Progenitor cell of endocrine pancreas (in vitro differentiated cells): ENCODE measurements at regions not wholly inside any gene's neighbourhood (a gene's known extent, or its start where the extent isn't known, plus 50 kb on each side); places are given as distances from the start of the nearest gene placed in this dataset.
A peak's percentile ranks its signal among the peaks of the same experiment; 100 is the strongest.

Experiments used
- DNase-seq: peaks from one replicate; pipeline ENCODE4 v3.0.0; 2021; ENCODE audit warnings: low spot score; ENCODE audit not compliant: unreplicated experiment
- H3K27ac Mint-ChIP-seq: 2 replicates; pipeline ENCODE4 v1.8.0; 2021; ENCODE audit warnings: mild to moderate bottlenecking, moderate library complexity, mixed read lengths
- H3K27me3 Mint-ChIP-seq: 2 replicates; pipeline ENCODE4 v1.8.0; 2021; ENCODE audit warnings: mixed read lengths
- H3K36me3 Mint-ChIP-seq: 2 replicates; pipeline ENCODE4 v1.8.0; 2022; ENCODE audit warnings: mixed read lengths; ENCODE audit not compliant: insufficient read depth
- H3K4me1 Mint-ChIP-seq: 2 replicates; pipeline ENCODE4 v1.8.0; 2021; ENCODE audit warnings: low read depth, mixed read lengths
- H3K4me3 Mint-ChIP-seq: 2 replicates; pipeline ENCODE4 v1.8.0; 2021; ENCODE audit warnings: low read depth, mild to moderate bottlenecking, moderate library complexity, mixed read lengths
- H3K9me3 Mint-ChIP-seq: 2 replicates; pipeline ENCODE4 v1.8.0; 2021; ENCODE audit warnings: low read depth, mixed read lengths
- CTCF ChIP-seq: fragments of 200-600 bp; sonication (generic); IDR thresholded peaks from one replicate; pipeline ENCODE4 v1.5.0; 2021; ENCODE audit warnings: antibody characterized with exemption, mild to moderate bottlenecking; ENCODE audit not compliant: unreplicated experiment

DNA sequence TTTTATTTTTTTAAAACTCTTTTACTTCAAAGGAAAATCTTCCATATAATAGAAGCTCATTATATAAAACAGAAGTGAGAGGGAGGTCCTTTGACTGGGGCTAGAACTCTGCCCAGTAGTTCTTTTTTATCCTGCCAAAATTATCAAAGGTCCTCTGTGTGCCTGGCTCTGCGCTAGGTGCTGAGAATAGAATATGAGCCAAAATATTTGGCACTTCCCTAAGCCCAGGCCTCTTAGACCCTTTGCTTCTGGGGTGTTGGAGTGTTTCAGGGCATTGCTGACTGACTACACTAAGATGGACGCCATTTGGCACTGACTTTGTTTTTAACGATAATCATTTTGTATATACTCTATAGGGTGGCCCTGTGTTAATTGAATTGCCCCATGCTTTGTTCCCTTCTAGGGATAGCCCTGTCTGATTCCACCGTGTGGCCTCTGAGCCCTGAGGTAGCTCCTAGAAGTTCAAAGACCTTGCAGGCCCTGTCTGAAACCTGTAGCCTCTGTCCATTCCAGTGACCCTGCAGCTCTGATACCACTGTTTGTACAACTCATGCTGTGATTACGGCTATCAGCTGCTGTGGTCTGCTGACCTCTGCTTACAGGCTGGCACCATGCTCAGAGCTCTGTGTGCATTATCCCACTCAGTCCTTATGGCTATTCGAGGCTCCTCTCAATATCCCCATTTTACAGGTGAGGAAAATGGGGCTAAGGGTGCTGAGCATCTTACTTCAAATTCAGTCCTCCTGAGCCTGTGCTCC is 84.3 kb upstream of the SHB start:
- Mint-ChIP-seq H3K4me1 (peaks cover 22% of the 10 kb centered on the region), H3K27me3 (peaks cover 11% of the 10 kb centered on the region), H3K27ac (peak overlapping the region; percentile 74), H3K36me3 (no peaks in the 10 kb centered on the region), H3K4me3 (no peak overlapping the region), H3K9me3 (no peaks in the 10 kb centered on the region)
- no peak for DNase-seq
- no peak for TF ChIP-seq CTCF

GRCh38 chr9:38149647-38150046 is 80.6 kb upstream of the SHB start:
- Mint-ChIP-seq H3K27me3 (peaks cover 19% of the 10 kb centered on the region), H3K4me1 (peaks cover 16% of the 10 kb centered on the region), H3K4me3 (no peak overlapping the region), H3K9me3 (no peaks in the 10 kb centered on the region), H3K36me3 (no peaks in the 10 kb centered on the region), H3K27ac (no peak overlapping the region)
- TF ChIP-seq CTCF = no peak
- no peak for DNase-seq

DNA sequence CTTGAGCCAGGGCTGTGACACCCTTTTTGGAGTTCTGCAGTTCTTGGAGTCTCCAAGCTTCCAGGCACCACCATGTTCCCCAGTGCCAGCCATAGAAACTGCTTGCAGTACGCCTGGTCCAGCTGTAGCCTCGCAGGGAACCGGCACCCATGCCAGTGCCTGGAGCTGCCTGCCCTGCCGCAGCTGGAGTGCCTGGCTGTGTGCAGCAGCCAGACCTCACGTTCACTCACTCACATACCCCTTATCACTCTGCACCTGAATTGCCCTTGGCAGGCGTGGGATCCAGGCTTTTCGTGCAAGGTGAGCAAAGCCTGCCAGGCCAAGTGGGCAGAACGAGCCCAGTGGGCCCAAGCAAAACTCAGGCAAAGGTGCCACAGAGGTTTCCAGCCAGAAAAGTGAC is 77.8 kb upstream of the SHB start:
- peaks cover 24% of the 10 kb centered on the region for H3K27me3 Mint-ChIP-seq
- no peak overlapping the region for H3K27ac Mint-ChIP-seq
- H3K4me3 Mint-ChIP-seq = no peak overlapping the region
- DNase-seq = no peak
- TF ChIP-seq CTCF = no peak
- H3K4me1 Mint-ChIP-seq = peaks cover 10% of the 10 kb centered on the region
- no peaks in the 10 kb centered on the region for H3K36me3 Mint-ChIP-seq
- no peaks in the 10 kb centered on the region for H3K9me3 Mint-ChIP-seq

- peaks cover 37% of the 10 kb centered on the region for H3K27me3 Mint-ChIP-seq
- DNase-seq = no peak
- TF ChIP-seq CTCF = no peak
- no peaks in the 10 kb centered on the region for H3K9me3 Mint-ChIP-seq
- peaks cover 9% of the 10 kb centered on the region for H3K4me1 Mint-ChIP-seq
- no peak overlapping the region for H3K27ac Mint-ChIP-seq
- H3K36me3 Mint-ChIP-seq = no peaks in the 10 kb centered on the region
- no peak overlapping the region for H3K4me3 Mint-ChIP-seq
These were observed 76.6 kb upstream of the SHB start for GRCh38 chr9:38145526-38146053.

DNA sequence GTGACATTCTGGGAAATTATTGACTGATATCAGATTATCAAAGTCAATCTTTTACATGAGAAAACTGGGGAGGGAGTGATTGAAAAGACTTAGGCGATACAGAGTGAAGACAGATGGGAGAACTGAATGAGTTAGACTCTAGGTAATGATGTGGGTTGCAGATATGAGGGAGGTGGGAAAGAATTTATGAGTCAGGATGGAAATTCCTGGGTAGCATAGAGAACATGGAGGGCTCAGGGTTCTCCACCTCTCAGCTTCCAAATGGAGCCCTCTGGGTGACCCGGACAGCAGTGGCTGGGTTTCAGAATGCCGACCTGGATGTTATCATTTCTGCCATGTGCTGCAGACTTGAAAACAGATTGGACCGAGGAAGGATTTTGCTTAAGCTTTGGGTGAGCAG is 75.4 kb upstream of the SHB start:
- Mint-ChIP-seq H3K9me3 (no peaks in the 10 kb centered on the region), H3K27ac (no peak overlapping the region), H3K36me3 (no peaks in the 10 kb centered on the region), H3K4me3 (no peak overlapping the region), H3K4me1 (peaks cover 8% of the 10 kb centered on the region), H3K27me3 (peaks cover 38% of the 10 kb centered on the region)
- DNase-seq = no peak
- TF ChIP-seq CTCF = no peak
